ENCODE measurements at regions not wholly inside any gene's neighbourhood (a gene's known extent, or its start where the extent isn't known, plus 50 kb on each side); places are given as distances from the start of the nearest gene placed in this dataset.

DNA sequence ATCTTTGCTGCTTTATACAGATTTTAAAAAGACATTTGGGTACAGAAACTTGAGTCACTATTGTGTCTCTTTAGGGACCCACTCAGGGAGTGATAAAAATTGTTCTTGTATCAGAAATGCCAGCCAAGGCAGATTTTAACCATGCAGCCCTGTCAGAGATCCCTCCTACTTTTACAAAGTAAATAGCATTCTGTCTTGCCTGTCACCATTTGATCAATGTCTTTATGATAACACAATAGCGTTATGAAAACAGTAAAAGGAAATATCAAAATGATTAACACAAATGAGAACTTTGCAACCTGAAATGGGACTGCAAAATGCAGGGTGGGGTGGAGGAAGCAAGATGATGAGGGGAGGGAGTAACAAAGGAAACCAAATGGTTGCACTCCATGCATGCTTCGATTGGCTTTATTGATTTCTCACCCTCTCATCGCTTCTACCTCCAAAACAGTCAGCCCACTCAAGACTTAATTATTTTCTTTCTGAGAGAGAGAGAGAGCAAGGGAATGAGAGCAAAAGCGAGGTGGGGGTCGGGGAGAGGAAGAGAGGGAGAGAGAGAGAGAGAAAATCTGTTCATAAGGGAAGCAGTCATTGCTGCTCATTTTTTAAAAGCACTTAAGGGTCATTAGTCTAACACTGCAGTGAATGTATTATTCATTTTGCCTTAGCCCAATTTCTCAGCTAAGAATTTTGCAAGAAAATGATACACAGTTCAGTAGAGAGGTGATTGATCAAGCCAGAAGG, 576.5 kb downstream of the CSNK1G3 start:
- DNase-seq = no peak

GRCh38 chr5:124087752-124088151, 575.8 kb downstream of the CSNK1G3 start:
- DNase-seq = no peak

DNA sequence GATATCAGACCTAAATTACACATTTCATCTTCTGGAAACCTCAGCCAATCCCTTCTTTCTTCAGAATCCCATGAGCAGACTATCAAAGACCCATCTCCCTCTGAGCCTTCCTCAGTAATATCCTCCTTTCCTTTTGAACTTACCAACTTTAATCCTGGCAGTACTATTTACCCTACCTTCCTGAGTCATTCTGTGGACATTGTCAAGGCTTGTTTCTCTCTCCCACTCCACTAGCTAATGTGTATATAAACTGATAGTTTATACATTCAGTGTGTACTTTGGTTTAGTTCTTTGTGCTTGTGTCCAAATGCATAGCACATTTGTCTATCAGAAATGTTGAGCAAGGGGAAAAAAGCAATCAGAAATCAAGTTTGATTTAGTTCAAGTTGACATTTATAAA, 568.3 kb downstream of the CSNK1G3 start:
- DNase-seq = no peak

GRCh38 chr5:124079062-124079461, 567.1 kb downstream of the CSNK1G3 start:
- DNase-seq = no peak

- no peak for DNase-seq
These were observed 562.5 kb downstream of the CSNK1G3 start for GRCh38 chr5:124074500-124074899.

- no peak for DNase-seq
These were observed 560.6 kb downstream of the CSNK1G3 start for GRCh38 chr5:124072570-124072969.

DNA sequence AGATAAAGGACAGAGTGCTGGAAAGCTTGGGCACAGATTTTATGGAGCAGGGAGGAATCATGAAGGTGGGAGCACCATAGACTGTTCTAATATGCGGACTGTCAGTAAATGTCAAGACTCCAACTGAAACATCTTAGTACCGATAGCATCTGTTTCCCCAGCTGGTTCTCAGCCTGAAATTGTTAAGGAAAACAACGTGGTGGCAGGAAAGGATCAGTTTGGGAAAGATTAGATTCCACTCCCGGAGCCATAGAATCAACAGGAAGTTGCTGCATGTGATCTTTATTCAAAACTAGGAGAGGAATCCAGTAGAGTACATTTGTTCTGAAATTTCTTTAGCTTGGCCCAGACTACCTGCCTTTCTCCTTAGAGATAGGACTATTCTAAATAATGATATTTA, 559.1 kb downstream of the CSNK1G3 start:
- DNase-seq = no peak

DNA sequence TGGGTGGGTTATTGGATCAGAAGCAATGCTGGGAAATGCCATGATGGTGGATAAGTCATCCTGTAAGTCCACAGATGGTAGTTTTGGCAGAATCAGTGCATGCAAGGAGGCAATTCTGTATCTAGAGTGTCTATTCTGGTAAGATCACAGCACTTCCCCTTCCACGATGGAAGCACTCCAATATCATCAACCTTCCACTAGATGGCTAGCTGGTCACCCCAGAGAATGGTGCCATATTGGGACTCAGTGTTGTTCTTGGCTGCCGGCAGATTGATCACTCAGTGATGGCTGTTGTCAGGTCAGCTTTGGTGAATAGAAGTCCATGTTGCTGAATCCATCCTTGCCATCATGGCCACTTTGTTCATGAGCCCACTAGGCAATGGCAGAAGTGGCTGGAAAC, 553.5 kb downstream of the CSNK1G3 start:
- DNase-seq = no peak

DNA sequence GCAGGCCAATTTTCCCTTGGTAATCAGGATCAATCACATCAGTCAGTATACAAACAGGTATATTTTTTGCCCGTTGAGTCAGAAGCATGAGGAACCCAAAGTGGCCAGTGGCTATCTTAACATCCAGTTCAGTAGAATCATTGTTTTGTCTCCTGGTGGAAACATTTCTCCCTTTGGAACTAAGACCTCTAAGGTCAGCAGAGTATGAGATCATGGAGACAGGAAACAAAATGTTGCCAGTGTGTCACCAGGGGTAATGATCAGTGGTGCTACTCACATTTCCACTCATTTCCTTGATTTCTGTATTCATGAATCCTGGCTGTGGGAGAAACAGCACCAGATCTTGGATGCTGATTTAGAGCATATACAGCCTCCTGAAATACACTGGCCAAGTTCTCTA, 553.0 kb downstream of the CSNK1G3 start:
- DNase-seq = no peak

DNA sequence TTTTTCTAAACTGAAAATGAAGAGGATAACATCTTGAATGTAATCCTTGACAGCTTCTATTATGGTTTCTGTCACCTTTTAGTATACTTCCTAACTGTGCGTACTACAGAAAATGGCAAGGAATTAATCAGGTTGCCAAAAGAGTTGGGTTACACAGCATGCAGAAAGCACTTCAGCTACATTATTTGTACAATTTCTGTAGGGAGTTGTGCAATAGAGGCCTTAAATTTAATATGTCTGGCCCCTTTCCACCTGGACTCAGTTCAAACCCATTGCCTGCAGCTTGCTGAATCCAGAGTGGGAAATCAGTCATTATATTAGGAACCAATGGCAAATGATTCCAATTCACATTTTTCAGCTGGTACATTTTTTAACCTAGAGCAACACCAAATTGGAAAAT, 549.7 kb downstream of the CSNK1G3 start:
- DNase-seq = no peak

DNA sequence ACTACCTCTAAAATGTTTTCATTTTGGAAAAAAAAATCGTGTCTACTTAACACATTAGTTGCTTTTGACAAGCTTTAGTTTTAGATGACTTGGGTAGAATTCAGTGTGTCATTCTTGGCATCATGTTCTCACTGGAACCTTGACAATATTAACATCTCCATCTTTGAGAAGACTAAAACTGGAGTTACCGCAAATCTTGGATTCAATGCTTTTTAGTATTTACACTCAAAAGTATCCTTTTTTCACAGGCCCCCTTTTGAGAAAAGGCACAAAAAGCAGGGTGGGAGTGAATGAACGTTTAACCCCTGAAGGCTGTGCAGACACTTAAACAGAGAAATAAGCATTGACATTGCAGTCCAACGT, 549.1 kb downstream of the CSNK1G3 start:
- no peak for DNase-seq

- DNase-seq = no peak
These were observed 548.6 kb downstream of the CSNK1G3 start for GRCh38 chr5:124060413-124061067.

DNA sequence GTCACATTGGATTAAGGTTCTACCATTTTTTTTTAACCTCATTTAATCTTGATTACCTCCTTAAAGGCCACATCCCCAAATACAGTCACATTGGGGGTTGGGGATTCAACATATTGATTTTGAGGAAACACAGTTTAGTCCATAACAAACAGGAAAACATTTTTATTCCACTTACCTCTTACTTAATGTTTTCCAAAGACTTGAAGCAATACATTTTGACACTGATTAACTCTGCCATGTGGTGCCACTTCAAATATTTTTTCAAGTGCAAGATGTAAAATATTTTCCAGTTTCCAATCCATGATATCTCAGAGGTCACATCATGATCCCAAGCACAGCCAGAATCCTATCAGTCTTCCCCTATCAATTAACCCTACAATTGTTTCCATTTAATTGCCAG, 548.0 kb downstream of the CSNK1G3 start:
- no peak for DNase-seq

DNA sequence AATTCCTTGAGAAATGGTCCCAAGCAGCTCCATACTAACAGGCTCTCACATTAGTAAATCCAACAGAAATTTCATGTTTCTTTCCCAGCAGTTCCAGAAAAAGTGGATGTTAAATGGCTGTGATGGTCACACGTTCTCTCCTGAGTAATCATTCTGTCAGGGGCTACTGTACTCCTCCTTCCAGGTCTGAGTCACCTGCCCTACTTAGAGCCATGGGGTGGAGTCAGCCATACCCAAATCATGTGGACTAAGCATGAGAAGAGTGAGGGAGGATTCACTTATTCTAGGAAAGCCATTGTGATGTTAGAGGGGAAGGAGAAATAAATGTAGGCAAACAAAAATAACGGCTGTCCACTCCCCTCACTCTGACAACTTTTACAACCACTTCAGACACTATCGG, 547.2 kb downstream of the CSNK1G3 start:
- no peak for DNase-seq

DNA sequence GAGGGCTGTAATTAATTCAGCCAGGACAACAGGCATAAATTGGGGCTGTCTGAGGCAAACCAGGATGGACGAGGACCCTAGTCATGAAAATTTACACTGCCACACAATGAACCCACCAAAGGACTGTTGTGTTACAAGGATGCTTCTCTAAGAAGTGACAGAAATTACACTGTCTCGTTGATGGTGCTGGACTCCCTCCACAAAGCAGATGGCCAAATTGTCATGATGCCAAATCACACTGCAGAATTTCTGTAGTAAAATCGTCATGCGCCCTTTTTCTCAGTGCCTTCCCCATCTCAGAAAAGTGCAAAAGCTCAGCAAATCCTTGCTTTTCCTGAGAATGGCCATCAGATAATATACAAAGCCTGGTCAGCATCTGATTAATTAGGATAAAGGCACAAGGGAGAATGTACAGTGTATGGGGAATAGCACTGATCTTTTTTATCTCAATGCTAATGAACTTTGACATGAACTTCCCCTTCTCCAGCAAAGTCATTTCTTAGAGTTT, 545.8 kb downstream of the CSNK1G3 start:
- DNase-seq = no peak

- no peak for DNase-seq
These were observed 545.2 kb downstream of the CSNK1G3 start for GRCh38 chr5:124056991-124057723.

- DNase-seq = no peak
These were observed 544.5 kb downstream of the CSNK1G3 start for GRCh38 chr5:124056326-124056990.

DNA sequence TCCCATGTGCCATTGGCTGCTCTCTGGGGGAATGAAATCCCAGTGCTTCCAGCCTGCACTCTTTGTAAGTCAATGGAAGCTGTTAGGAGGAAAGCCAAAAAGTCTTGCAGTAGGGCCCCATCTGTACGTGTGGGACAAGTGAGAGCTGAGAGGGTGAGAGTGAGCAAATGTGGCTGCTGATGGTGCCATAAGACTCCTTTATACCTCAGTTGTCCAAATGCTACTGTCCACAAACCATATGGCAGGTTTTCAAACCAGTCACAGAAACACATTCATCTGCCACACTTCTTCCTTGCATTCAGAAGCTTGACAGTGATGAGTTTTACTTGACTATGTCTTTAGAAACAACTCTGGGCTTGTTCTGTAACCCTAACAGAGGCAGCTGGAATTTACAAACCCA, 543.8 kb downstream of the CSNK1G3 start:
- no peak for DNase-seq

GRCh38 chr5:124054564-124054963, 542.6 kb downstream of the CSNK1G3 start:
- DNase-seq = no peak

DNA sequence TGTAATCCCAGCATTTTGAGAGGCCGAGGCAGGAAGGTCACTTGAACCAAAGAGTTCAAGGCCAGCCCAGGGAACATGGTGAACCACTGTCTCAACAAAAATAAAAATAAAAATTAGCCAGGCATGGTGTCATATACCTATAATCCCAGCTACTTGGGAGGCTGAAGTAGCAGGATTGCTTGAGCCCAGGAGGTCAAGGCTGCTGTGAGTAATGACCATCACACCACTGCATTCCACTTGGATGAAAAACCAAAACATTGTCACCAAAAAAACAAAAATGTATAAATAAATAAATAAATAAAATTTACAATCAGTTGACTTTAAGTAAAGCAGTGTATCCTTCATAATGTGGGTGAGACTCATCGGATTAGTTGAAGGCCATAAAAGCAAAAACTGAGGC, 541.4 kb downstream of the CSNK1G3 start:
- DNase-seq = no peak

DNA sequence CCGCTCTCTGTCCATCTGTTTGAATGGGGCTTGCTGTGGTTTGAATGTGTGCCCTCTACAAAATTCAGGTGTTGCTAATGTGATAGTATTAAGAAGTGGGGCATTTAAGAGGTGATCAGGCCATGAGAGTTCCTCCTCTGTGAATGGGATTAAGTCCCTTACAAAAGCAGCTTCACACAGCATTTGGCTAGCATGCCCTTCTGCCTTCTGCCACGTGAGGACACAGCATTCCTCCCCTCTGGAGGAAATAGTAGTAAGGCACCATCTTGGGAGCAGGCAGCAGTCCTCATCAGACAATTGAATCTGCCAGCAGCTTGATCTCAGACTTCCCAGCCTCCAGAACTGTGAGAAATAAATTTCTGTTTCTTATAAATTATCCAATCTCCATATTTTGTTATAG, 540.2 kb downstream of the CSNK1G3 start:
- DNase-seq = no peak

GRCh38 chr5:124050120-124050770, 538.3 kb downstream of the CSNK1G3 start:
- DNase-seq = no peak

- no peak for DNase-seq
These were observed 533.4 kb downstream of the CSNK1G3 start for GRCh38 chr5:124045412-124045811.
